ENCODE measurements at regions not wholly inside any gene's neighbourhood (a gene's known extent, or its start where the extent isn't known, plus 50 kb on each side); places are given as distances from the start of the nearest gene placed in this dataset.

DNA sequence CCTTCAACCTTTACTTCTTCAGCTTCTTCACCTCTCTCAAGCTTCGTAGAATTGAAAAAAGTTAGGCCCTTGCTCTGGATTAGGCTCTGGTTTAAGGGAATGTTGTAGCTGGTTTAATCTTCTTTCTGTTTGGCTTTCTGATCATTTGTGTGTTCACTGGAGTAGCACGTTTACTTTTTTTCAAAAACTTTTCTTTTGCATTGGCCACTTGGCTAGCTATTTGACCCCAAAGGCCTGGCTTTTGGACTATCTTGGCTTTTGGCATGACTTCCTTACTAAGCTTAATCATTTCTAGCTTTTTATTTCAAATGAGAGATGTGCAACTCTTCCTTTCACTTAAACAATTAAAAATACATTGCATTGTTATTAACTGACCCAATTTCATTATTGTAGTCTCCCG, 1154.8 kb upstream of the ZEB2 start:
- H3K9me3 ChIP-seq (ENCODE audit: control insufficient read depth, low read depth, low read length): no peaks in the 10 kb centered on the region
- H2BK120ac ChIP-seq (ENCODE audit: low read depth, low read length, poor library complexity, severe bottlenecking): no peak overlapping the region
- H3K4me1 ChIP-seq (ENCODE audit: insufficient read depth, low read length): no peaks in the 10 kb centered on the region
- no peak overlapping the region for H2BK20ac ChIP-seq (ENCODE audit: low read depth, low read length, poor library complexity, severe bottlenecking)
- H2AFZ ChIP-seq (ENCODE audit: low read length): no peak overlapping the region
- no peaks in the 10 kb centered on the region for H4K20me1 ChIP-seq (ENCODE audit: control insufficient read depth, insufficient read depth, insufficient read length)
- H3T11ph ChIP-seq (ENCODE audit: low read length): no peak overlapping the region
- H3K79me2 ChIP-seq (ENCODE audit: insufficient read depth, low read length): no peaks in the 10 kb centered on the region
- no peak for DNase-seq
- H3K27ac ChIP-seq (ENCODE audit: insufficient read length, low read depth, low read length): no peak overlapping the region
- no peak overlapping the region for H3K4me2 ChIP-seq (ENCODE audit: insufficient read depth, insufficient read length, low read length)
- H3K14ac ChIP-seq (ENCODE audit: insufficient read depth, low read length): no peak overlapping the region
- H3K36me3 Mint-ChIP-seq (ENCODE audit: insufficient read depth in 1 of 3, low read depth in 3 of 3): no peaks in the 10 kb centered on the region
- H2BK5ac ChIP-seq (ENCODE audit: insufficient read length, low read length): no peak overlapping the region
- H3K4me3 Mint-ChIP-seq: no peak overlapping the region
- no peaks in the 10 kb centered on the region for H3K9me3 Mint-ChIP-seq
- H3K27me3 Mint-ChIP-seq (ENCODE audit: low read depth): no peaks in the 10 kb centered on the region
- H3K23me2 ChIP-seq (ENCODE audit: insufficient read length, low read depth, low read length, poor library complexity, severe bottlenecking): no peaks in the 10 kb centered on the region
- H4K91ac ChIP-seq (ENCODE audit: insufficient read length, low read depth, low read length): no peak overlapping the region
- WGBS (ENCODE audit: extremely low coverage, insufficient read length, low lambda C conversion rate): no CpG with 5 or more reads among the region's 3 CpGs
- H2BK15ac ChIP-seq (ENCODE audit: low read depth, low read length): no peak overlapping the region
- TF ChIP-seq, protein P1, sequence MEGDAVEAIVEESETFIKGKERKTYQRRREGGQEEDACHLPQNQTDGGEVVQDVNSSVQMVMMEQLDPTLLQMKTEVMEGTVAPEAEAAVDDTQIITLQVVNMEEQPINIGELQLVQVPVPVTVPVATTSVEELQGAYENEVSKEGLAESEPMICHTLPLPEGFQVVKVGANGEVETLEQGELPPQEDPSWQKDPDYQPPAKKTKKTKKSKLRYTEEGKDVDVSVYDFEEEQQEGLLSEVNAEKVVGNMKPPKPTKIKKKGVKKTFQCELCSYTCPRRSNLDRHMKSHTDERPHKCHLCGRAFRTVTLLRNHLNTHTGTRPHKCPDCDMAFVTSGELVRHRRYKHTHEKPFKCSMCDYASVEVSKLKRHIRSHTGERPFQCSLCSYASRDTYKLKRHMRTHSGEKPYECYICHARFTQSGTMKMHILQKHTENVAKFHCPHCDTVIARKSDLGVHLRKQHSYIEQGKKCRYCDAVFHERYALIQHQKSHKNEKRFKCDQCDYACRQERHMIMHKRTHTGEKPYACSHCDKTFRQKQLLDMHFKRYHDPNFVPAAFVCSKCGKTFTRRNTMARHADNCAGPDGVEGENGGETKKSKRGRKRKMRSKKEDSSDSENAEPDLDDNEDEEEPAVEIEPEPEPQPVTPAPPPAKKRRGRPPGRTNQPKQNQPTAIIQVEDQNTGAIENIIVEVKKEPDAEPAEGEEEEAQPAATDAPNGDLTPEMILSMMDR (conservative IDR thresholded peaks at IDR 0.05): no peak
- no peak overlapping the region for H2AK5ac ChIP-seq (ENCODE audit: insufficient read length, low read length)
- no peak overlapping the region for H4K5ac ChIP-seq (ENCODE audit: insufficient read length, low read depth, low read length)
- no peak overlapping the region for H2BK12ac ChIP-seq (ENCODE audit: insufficient read length, low read depth, low read length)
- H3K27ac Mint-ChIP-seq: no peak overlapping the region
- H3K4ac ChIP-seq (ENCODE audit: low read depth, low read length): no peak overlapping the region
- no peak overlapping the region for H4K8ac ChIP-seq (replicated peaks; ENCODE audit: insufficient read length, low read depth, low read length)
- H3K4me1 Mint-ChIP-seq: peaks cover under 1 to 4% of the 10 kb centered on the region in 2 experiments
- H3K18ac ChIP-seq (ENCODE audit: insufficient read length, low read depth, low read length): no peak overlapping the region
- no peak overlapping the region for H3K23ac ChIP-seq (ENCODE audit: insufficient read length, low read depth, low read length)
- no peak overlapping the region for H3K56ac ChIP-seq (ENCODE audit: insufficient read length, low read depth, low read length)
- H3K27me3 ChIP-seq (ENCODE audit: insufficient read depth, low read length): no peaks in the 10 kb centered on the region
- H3K9ac ChIP-seq (ENCODE audit: extremely low read depth, insufficient read length, low read length): no peak overlapping the region
- no peaks in the 10 kb centered on the region for H3K79me1 ChIP-seq (ENCODE audit: insufficient read depth, low read depth, low read length, poor library complexity, severe bottlenecking)
